ENCODE measurements at regions not wholly inside any gene's neighbourhood (a gene's known extent, or its start where the extent isn't known, plus 50 kb on each side); places are given as distances from the start of the nearest gene placed in this dataset.

DNA sequence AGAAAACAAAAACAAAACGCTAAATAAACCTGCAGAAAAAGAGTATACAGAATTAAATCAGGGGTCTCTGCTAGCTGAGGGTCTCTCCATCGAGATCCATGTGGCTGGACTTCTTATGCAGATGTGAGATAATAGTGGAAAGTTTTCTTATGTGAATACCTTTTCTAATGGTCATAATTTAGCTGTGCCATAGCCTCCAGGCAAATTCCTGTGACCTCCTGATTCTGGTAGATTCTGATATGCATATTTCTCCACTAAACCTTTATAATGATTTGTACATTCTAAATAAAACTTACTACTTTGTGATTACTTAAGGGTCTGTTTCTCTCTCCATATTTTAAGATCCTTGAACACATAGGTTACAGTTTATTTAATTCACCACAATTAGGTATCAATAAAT lies 1002.6 kb downstream of the GALC start:
- TF ChIP-seq, protein P1, sequence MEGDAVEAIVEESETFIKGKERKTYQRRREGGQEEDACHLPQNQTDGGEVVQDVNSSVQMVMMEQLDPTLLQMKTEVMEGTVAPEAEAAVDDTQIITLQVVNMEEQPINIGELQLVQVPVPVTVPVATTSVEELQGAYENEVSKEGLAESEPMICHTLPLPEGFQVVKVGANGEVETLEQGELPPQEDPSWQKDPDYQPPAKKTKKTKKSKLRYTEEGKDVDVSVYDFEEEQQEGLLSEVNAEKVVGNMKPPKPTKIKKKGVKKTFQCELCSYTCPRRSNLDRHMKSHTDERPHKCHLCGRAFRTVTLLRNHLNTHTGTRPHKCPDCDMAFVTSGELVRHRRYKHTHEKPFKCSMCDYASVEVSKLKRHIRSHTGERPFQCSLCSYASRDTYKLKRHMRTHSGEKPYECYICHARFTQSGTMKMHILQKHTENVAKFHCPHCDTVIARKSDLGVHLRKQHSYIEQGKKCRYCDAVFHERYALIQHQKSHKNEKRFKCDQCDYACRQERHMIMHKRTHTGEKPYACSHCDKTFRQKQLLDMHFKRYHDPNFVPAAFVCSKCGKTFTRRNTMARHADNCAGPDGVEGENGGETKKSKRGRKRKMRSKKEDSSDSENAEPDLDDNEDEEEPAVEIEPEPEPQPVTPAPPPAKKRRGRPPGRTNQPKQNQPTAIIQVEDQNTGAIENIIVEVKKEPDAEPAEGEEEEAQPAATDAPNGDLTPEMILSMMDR (conservative IDR thresholded peaks at IDR 0.05; ENCODE audit: low read depth, low read length): no peak
- no peak for TF ChIP-seq SMC3 (IDR thresholded peaks at IDR 0.05; ENCODE audit: low read depth, low read length)
- no peak for TF ChIP-seq FOS (IDR thresholded peaks at IDR 0.05; ENCODE audit: low read depth, low read length)
- no peak for TF ChIP-seq POLR2A (IDR thresholded peaks at IDR 0.05; ENCODE audit: low read depth, low read length)
- TF ChIP-seq, protein P2, sequence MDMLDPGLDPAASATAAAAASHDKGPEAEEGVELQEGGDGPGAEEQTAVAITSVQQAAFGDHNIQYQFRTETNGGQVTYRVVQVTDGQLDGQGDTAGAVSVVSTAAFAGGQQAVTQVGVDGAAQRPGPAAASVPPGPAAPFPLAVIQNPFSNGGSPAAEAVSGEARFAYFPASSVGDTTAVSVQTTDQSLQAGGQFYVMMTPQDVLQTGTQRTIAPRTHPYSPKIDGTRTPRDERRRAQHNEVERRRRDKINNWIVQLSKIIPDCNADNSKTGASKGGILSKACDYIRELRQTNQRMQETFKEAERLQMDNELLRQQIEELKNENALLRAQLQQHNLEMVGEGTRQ (IDR thresholded peaks at IDR 0.05; ENCODE audit: low read depth, low read length): no peak
- no peak for TF ChIP-seq NFE2L2 (IDR thresholded peaks at IDR 0.05; ENCODE audit: low read depth, low read length)
- no peak for TF ChIP-seq CEBPB (IDR thresholded peaks at IDR 0.05; ENCODE audit: low read depth, low read length)
- TF ChIP-seq RFX5 (IDR thresholded peaks at IDR 0.05; ENCODE audit: low read depth, low read length): no peak

All from IMR-90 (cell line).